Jurkat, Clone E6-1 (cell line): ENCODE measurements at regions not wholly inside any gene's neighbourhood (a gene's known extent, or its start where the extent isn't known, plus 50 kb on each side); places are given as distances from the start of the nearest gene placed in this dataset.

Experiments
- DNase-seq: peaks from one replicate; pipeline ENCODE4 v3.0.0-alpha.2; 2011; ENCODE audit warnings: low read depth, low spot score
- H3K4me3 ChIP-seq: 2 replicates; pipeline ENCODE4 v1.5.1; 2011; ENCODE audit warnings: mild to moderate bottlenecking, low read length, control low read depth, moderate library complexity

- H3K4me3 ChIP-seq, result no peak overlapping the region
- DNase-seq, result no peak
These were observed 80.8 kb upstream of the FSHB start for GRCh38 chr11:30149998-30150397.

DNA sequence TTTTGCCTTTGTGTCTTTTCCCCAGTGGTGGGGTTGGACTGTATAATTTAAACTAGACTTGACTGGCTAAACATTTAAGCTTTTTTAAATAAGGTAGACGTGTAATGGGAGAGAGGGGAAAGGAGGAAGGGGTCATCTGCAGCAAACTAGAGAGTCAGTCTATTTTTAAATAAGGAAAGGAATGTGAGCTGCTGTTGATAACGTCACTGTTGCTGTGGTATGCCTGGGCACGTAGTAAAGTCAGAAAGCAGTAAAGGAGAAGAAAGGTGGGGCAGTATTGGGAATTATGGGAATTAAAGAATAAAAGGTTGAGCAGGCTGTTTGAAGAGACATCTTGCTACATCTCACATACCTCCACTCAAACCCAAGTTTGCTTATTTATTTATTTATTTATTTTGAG, 80.4 kb upstream of the FSHB start:
- no peak overlapping the region for H3K4me3 ChIP-seq
- no peak for DNase-seq

GRCh38 chr11:30153008-30153407, 77.8 kb upstream of the FSHB start:
- H3K4me3 ChIP-seq, result no peak overlapping the region
- DNase-seq, result no peak

GRCh38 chr11:30155428-30155827, 75.4 kb upstream of the FSHB start:
- H3K4me3 ChIP-seq, result no peak overlapping the region
- DNase-seq, result no peak

DNA sequence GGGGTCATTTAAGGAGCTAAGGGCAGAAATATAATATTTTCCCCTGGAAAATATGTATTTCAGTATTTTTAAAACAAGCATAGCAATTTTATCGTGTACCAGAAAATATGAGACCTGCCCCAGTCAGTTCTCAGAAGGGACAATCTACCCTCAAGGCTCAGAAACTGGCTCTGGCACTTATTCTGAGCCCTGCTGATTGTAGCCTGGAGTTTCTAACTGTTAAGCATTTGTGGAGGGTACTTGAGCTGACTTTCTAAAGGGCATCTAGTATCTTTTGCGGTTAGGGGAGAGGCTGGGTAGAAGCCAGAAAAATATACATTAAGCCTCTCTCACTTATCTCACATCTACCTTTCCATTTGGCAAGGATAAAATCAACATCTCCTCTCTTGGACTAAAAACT, 71.3 kb upstream of the FSHB start:
- H3K4me3 ChIP-seq, result no peak overlapping the region
- no peak for DNase-seq

GRCh38 chr11:30165652-30166051, 65.2 kb upstream of the FSHB start:
- DNase-seq, result no peak
- no peak overlapping the region for H3K4me3 ChIP-seq

GRCh38 chr11:30171661-30172060, 59.2 kb upstream of the FSHB start:
- H3K4me3 ChIP-seq, result no peak overlapping the region
- DNase-seq, result no peak

DNA sequence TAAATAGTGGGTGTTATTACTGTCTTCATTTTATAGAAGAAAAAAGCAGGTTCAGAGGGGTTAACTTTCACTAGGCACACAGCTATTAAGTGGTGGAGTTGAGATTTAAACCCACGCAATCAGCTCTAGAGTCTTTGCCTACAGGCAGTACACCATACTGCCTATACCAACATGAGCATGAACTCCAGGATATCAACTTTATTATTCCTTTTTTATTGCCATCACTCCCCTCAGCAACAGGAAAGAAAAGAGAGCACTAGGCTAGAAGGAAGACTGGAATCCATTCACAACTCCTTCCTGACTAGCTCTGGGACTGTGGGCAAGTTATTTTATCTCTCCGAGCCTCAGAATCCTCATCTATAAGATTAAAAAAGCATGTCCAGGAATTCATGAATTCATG, 58.7 kb upstream of the FSHB start:
- DNase-seq, result no peak
- no peak overlapping the region for H3K4me3 ChIP-seq

DNA sequence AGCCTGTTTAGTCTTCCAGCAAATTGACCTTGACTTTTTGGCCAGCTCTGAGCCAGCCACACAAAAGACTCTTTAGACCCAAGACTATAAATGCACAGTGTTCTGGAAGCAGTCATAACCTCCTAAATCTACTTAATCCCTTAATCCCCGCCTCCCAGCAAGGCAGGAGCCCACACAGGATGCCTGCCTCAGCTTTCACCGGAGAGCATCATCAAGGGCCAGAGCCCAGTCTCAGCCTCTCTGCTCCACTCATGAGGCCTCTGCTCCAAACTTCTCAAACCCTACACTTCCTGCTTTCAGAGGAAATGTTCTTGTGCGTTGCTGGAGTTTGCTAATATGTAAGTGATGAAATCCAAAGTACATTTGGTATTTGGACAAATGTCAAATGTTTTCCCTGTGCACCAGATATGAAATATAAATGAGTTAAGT, 57.9 kb upstream of the FSHB start:
- no peak for DNase-seq
- no peak overlapping the region for H3K4me3 ChIP-seq

DNA sequence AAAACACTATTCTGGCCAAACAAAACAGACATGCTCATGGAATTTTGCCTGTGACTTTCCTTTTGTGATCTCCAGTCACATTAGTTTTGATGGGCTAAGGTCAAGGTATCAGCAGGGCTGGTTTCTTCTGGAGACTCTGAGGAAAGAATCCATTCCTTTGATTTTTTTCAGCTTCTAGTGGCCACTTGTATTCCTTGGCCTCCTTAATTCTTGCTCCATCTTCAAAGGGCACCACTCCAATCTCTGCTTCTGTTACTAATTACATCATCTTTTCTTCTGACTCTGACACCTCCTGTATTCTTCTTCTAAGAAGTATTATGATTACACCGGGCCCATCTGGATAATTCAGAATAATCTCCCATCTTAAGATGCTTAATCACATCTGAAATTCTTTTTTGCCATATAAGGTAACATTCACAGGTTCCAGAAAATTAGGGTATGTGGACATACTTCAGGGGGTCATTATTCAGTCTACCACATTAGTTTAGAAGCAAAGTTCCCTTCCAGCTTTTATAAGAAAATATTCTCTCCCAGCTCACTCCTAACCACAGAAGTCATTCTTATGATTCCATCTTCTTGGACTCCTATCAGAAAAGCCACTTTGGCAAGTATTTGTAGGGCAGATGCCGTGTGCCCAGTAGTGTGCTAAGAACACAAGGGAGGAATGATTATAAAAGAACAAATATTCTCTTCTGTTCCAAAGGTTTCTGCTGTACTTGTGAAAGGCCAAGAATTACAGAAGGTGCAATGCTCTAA, 56.4 kb upstream of the FSHB start:
- DNase-seq, result no peak
- H3K4me3 ChIP-seq, result no peak overlapping the region
